PC-3 (cell line): ENCODE measurements at regions not wholly inside any gene's neighbourhood (a gene's known extent, or its start where the extent isn't known, plus 50 kb on each side); places are given as distances from the start of the nearest gene placed in this dataset.

Source experiments
- CTCF ChIP-seq: fragments of 300-600 bp; sonication (generic); conservative IDR thresholded peaks from 2 replicates; pipeline ENCODE4 v1.5.1; 2017; ENCODE audit warnings: antibody characterized with exemption, low read depth, mild to moderate bottlenecking, low read length
- EZH2 ChIP-seq: fragments of 300-600 bp; sonication (generic); IDR thresholded peaks from one replicate; pipeline ENCODE4 v1.6.1; 2017; ENCODE audit warnings: antibody characterized with exemption, mild to moderate bottlenecking, low read length; ENCODE audit not compliant: unreplicated experiment
- EZH2phosphoT487 ChIP-seq: fragments of 300-600 bp; sonication (generic); IDR thresholded peaks from 2 replicates; pipeline ENCODE4 v1.6.1; 2018; ENCODE audit warnings: mild to moderate bottlenecking, antibody characterized with exemption, low read length, borderline replicate concordance

GRCh38 chr4:165720411-165721082 is 152.5 kb upstream of the TLL1 start:
- TF ChIP-seq CTCF (no peak), EZH2phosphoT487 (no peak), EZH2 (no peak)
